ENCODE measurements at regions not wholly inside any gene's neighbourhood (a gene's known extent, or its start where the extent isn't known, plus 50 kb on each side); places are given as distances from the start of the nearest gene placed in this dataset.

GRCh38 chr5:3122216-3122615 lies 370.7 kb upstream of the IRX2 start:
- CTCF ChIA-PET: no interaction called here
- intact Hi-C loops (cut with micrococcal nuclease; ENCODE audit: unreplicated experiment): no loop called here
- ATAC-seq: no peak

GRCh38 chr5:3121813-3122212 lies 370.3 kb upstream of the IRX2 start:
- Histone ChIP-seq H3K27me3 (ENCODE audit: control insufficient read depth, insufficient read depth, low read length) (no peaks in the 10 kb centered on the region), H3K4me3 (ENCODE audit: low read depth in 2 of 2, low read length in 2 of 2) (no peak overlapping the region), H3K9me3 (ENCODE audit: control insufficient read depth, insufficient read depth, low read depth, low read length) (no peaks in the 10 kb centered on the region), H3K36me3 (ENCODE audit: control insufficient read depth, insufficient read depth, low read length) (no peaks in the 10 kb centered on the region), H3K4me1 (ENCODE audit: control insufficient read depth, insufficient read depth, low read length) (no peaks in the 10 kb centered on the region), H3K27ac (ENCODE audit: low read length) (no peak overlapping the region)
- POLR2A ChIA-PET: no interaction called here
- no peak for ATAC-seq
- intact Hi-C loops (cut with micrococcal nuclease; ENCODE audit: unreplicated experiment): no loop called here
- in situ Hi-C loops (cut with HindIII; ENCODE audit: low pct_unique_long_range_greater_than_20kb, low sequenced_read_pairs): no loop called here
- no TSS peak for BruUV-seq (replicated peaks)
- CTCF ChIA-PET: no interaction called here
- TF ChIP-seq POLR2AphosphoS5 (IDR thresholded peaks at IDR 0.05; ENCODE audit: low read depth, low read length): no peak
- TF ChIP-seq TCF7L2 (IDR thresholded peaks at IDR 0.05; ENCODE audit: low read depth, low read length): no peak
- no peak for TF ChIP-seq SIN3A (IDR thresholded peaks at IDR 0.05; ENCODE audit: borderline replicate concordance, insufficient read depth, low read depth, low read length)
- TF ChIP-seq CTCF (IDR thresholded peaks at IDR 0.05): no peak
- no peak for TF ChIP-seq REST (IDR thresholded peaks at IDR 0.05; ENCODE audit: insufficient read depth in 1 of 2, low read depth in 2 of 2, low read length in 1 of 2)
- DNase-seq (ENCODE audit: low read depth, low spot score): no peak

More at GRCh38 chr5:3122216-3122615, 370.7 kb upstream of the IRX2 start:
- TF ChIP-seq SIN3A (IDR thresholded peaks at IDR 0.05; ENCODE audit: borderline replicate concordance, insufficient read depth, low read depth, low read length) (no peak), TCF7L2 (IDR thresholded peaks at IDR 0.05; ENCODE audit: low read depth, low read length) (no peak), REST (IDR thresholded peaks at IDR 0.05; ENCODE audit: insufficient read depth in 1 of 2, low read depth in 2 of 2, low read length in 1 of 2) (no peak), CTCF (IDR thresholded peaks at IDR 0.05) (no peak), POLR2AphosphoS5 (IDR thresholded peaks at IDR 0.05; ENCODE audit: low read depth, low read length) (no peak)
- Histone ChIP-seq H3K9me3 (ENCODE audit: control insufficient read depth, insufficient read depth, low read depth, low read length) (no peaks in the 10 kb centered on the region), H3K27me3 (ENCODE audit: control insufficient read depth, insufficient read depth, low read length) (no peaks in the 10 kb centered on the region; the same call in 1 of the 2 replicates), H3K4me3 (ENCODE audit: low read depth in 2 of 2, low read length in 2 of 2) (no peak overlapping the region), H3K4me1 (ENCODE audit: control insufficient read depth, insufficient read depth, low read length) (no peaks in the 10 kb centered on the region), H3K27ac (ENCODE audit: low read length) (no peak overlapping the region), H3K36me3 (ENCODE audit: control insufficient read depth, insufficient read depth, low read length) (no peaks in the 10 kb centered on the region)
- in situ Hi-C loops (cut with HindIII; ENCODE audit: low pct_unique_long_range_greater_than_20kb, low sequenced_read_pairs): no loop called here
- DNase-seq (ENCODE audit: low read depth, low spot score): no peak
- POLR2A ChIA-PET: no interaction called here
- no TSS peak for BruUV-seq (replicated peaks)

Measured in Panc1 (cell line).